ENCODE measurements at regions not wholly inside any gene's neighbourhood (a gene's known extent, or its start where the extent isn't known, plus 50 kb on each side); places are given as distances from the start of the nearest gene placed in this dataset.

GRCh38 chr4:123976819-123977218 lies 580.2 kb downstream of the SPRY1 start:
- TF ChIP-seq, protein P1, sequence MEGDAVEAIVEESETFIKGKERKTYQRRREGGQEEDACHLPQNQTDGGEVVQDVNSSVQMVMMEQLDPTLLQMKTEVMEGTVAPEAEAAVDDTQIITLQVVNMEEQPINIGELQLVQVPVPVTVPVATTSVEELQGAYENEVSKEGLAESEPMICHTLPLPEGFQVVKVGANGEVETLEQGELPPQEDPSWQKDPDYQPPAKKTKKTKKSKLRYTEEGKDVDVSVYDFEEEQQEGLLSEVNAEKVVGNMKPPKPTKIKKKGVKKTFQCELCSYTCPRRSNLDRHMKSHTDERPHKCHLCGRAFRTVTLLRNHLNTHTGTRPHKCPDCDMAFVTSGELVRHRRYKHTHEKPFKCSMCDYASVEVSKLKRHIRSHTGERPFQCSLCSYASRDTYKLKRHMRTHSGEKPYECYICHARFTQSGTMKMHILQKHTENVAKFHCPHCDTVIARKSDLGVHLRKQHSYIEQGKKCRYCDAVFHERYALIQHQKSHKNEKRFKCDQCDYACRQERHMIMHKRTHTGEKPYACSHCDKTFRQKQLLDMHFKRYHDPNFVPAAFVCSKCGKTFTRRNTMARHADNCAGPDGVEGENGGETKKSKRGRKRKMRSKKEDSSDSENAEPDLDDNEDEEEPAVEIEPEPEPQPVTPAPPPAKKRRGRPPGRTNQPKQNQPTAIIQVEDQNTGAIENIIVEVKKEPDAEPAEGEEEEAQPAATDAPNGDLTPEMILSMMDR (IDR thresholded peaks at IDR 0.05) = no peak
- TF ChIP-seq POLR2A (IDR thresholded peaks at IDR 0.05) (no peak), EP300 (IDR thresholded peaks at IDR 0.05) (no peak), POLR2AphosphoS5 (IDR thresholded peaks at IDR 0.05) (no peak)

Data from sigmoid colon (tissue), 4 donors.